ELF-1 (cell line): ENCODE measurements at regions not wholly inside any gene's neighbourhood (a gene's known extent, or its start where the extent isn't known, plus 50 kb on each side); places are given as distances from the start of the nearest gene placed in this dataset.
"Not testable (repeated sequence)": the region's sequence is repeated elsewhere in the genome, so short reads cannot be mapped to it uniquely, and the experiment has no call there.

Experiments used
- DNase-seq: peaks from one replicate; pipeline ENCODE4 v3.0.0-alpha.2; 2016; ENCODE audit warnings: low read depth, low spot score

GRCh38 chr9:115668521-115668920, 485.1 kb upstream of the PAPPA start:
- DNase-seq = no peak

GRCh38 chr9:115671236-115671962, 482.2 kb upstream of the PAPPA start:
- DNase-seq = no peak

- no peak for DNase-seq
Measured at GRCh38 chr9:115671963-115672305, 481.7 kb upstream of the PAPPA start.

GRCh38 chr9:115672477-115673316, 480.9 kb upstream of the PAPPA start:
- peak; percentile 75 for DNase-seq

- DNase-seq = no peak
Measured at GRCh38 chr9:115673599-115673998, 480.0 kb upstream of the PAPPA start.

GRCh38 chr9:115674091-115674490, 479.5 kb upstream of the PAPPA start:
- DNase-seq = no peak

GRCh38 chr9:115675834-115676233, 477.8 kb upstream of the PAPPA start:
- no peak for DNase-seq

- DNase-seq = no peak
Measured at GRCh38 chr9:115680231-115680630, 473.4 kb upstream of the PAPPA start.

- no peak for DNase-seq
Measured at GRCh38 chr9:115681585-115681984, 472.0 kb upstream of the PAPPA start.

GRCh38 chr9:115686069-115686468, 467.5 kb upstream of the PAPPA start:
- DNase-seq = no peak

- DNase-seq = no peak
Measured at GRCh38 chr9:115687356-115687755, 466.2 kb upstream of the PAPPA start.

GRCh38 chr9:115689331-115689730, 464.3 kb upstream of the PAPPA start:
- DNase-seq = no peak

GRCh38 chr9:115690786-115691496, 462.6 kb upstream of the PAPPA start:
- no peak for DNase-seq

GRCh38 chr9:115691693-115692092, 461.9 kb upstream of the PAPPA start:
- DNase-seq = no peak

- DNase-seq = not testable (repeated sequence)
Measured at GRCh38 chr9:115692868-115693267, 460.7 kb upstream of the PAPPA start.

- no peak for DNase-seq
Measured at GRCh38 chr9:115694014-115694413, 459.6 kb upstream of the PAPPA start.

- DNase-seq = no peak
Measured at GRCh38 chr9:115694991-115695390, 458.6 kb upstream of the PAPPA start.

GRCh38 chr9:115712981-115713380, 440.6 kb upstream of the PAPPA start:
- DNase-seq = no peak

- no peak for DNase-seq
Measured at GRCh38 chr9:115715666-115716065, 437.9 kb upstream of the PAPPA start.

- no peak for DNase-seq
Measured at GRCh38 chr9:115717298-115717697, 436.3 kb upstream of the PAPPA start.

GRCh38 chr9:115717711-115718173, 435.8 kb upstream of the PAPPA start:
- no peak for DNase-seq

- DNase-seq = peak; percentile 11
Measured at GRCh38 chr9:115730396-115730795, 423.2 kb upstream of the PAPPA start.
